ENCODE measurements at regions not wholly inside any gene's neighbourhood (a gene's known extent, or its start where the extent isn't known, plus 50 kb on each side); places are given as distances from the start of the nearest gene placed in this dataset.

DNA sequence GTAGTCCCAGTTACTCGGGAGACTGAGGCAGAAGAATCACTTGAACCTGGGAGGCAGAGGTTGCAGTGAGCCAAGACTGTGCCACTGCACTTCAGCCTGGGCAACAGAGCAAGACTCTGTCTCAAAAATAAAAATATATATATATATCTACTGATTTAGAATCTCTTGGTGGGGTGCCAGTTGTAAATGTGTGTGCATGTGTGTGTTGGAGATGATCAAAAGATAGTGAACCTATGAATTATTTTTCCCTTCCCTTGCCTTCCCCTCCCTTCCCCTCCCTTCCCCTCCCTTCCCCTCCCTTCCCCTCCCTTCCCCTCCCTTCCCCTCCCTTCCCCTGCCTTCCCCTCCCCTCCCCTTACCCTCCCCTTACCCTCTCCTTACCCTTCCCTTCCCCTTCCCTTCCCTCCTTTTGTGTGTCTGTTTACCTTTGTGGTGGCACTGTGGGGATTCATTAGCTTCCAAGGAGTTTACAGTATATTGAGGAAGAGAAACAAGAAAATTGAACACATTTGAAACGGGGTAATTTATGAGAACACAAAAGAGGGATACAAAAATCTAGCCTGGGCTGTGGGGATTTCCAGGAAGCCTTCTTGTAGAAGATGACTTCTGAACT, 281.5 kb upstream of the DPPA4 start:
- WGBS (ENCODE audit: insufficient coverage), result 67% methylated on average over 1 of the region's 2 CpGs
- H3K27me3 ChIP-seq (replicated peaks in 2 of 5; ENCODE audit: control insufficient read depth in 4 of 5, insufficient read depth in 5 of 5, low read length in 4 of 5), result no peaks in the 10 kb centered on the region

DNA sequence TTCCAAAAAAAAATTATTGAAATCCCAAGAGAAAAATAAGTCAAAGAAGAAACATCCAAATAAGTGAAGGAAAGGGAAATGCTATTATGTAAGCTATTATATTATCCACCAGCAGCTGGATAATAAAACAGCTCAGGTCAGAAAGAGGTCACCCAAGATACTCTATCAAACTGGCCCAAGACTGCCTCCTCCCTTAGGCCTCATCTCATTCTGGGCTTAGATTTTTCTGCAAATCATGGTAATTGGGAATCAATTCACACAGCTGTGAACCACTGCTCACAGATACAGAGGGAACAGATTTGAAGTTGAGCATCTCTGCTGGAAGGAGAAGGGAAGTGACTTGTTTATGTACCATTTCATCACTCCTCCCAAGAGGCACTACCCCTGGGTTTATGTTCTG, 294.6 kb upstream of the DPPA4 start:
- Histone ChIP-seq H3K27me3 (replicated peaks in 2 of 5; ENCODE audit: control insufficient read depth in 4 of 5, insufficient read depth in 5 of 5, low read length in 4 of 5) (no peaks in the 10 kb centered on the region), H3K4me3 (ENCODE audit: control insufficient read depth in 1 of 7, extremely low read depth in 1 of 7, insufficient read depth in 4 of 7, low read depth in 2 of 7, low read length in 6 of 7) (no peak overlapping the region), H3K27ac (ENCODE audit: insufficient read depth in 1 of 2, low read depth in 1 of 2, low read length in 2 of 2, poor library complexity in 1 of 2, severe bottlenecking in 2 of 2) (no peak overlapping the region), H3K4me1 (ENCODE audit: control extremely low read depth in 1 of 4, control insufficient read depth in 4 of 4, insufficient read depth in 4 of 4, low read length in 3 of 4) (no peaks in the 10 kb centered on the region), H3K9me3 (ENCODE audit: control extremely low read depth in 1 of 5, control insufficient read depth in 4 of 5, insufficient read depth in 2 of 5, low read depth in 1 of 5, low read length in 4 of 5) (no peaks in the 10 kb centered on the region), H3K36me3 (ENCODE audit: control insufficient read depth in 4 of 4, insufficient read depth in 4 of 4, low read length in 3 of 4) (no peaks in the 10 kb centered on the region)
- ChIA-PET CTCF (no interaction called here), POLR2A (no interaction called here)
- no peak for DNase-seq

More for the DNA sequence above, 281.5 kb upstream of the DPPA4 start:
- DNase-seq, result no peak
- ChIA-PET POLR2A (no interaction called here), CTCF (no interaction called here)
- Histone ChIP-seq H3K27ac (ENCODE audit: insufficient read depth in 1 of 2, low read depth in 1 of 2, low read length in 2 of 2, poor library complexity in 1 of 2, severe bottlenecking in 2 of 2) (no peak overlapping the region), H3K36me3 (ENCODE audit: control insufficient read depth in 4 of 4, insufficient read depth in 4 of 4, low read length in 3 of 4) (no peaks in the 10 kb centered on the region), H3K9me3 (ENCODE audit: control extremely low read depth in 1 of 5, control insufficient read depth in 4 of 5, insufficient read depth in 2 of 5, low read depth in 1 of 5, low read length in 4 of 5) (no peaks in the 10 kb centered on the region), H3K4me1 (ENCODE audit: control extremely low read depth in 1 of 4, control insufficient read depth in 4 of 4, insufficient read depth in 4 of 4, low read length in 3 of 4) (no peaks in the 10 kb centered on the region), H3K4me3 (ENCODE audit: control insufficient read depth in 1 of 7, extremely low read depth in 1 of 7, insufficient read depth in 4 of 7, low read depth in 2 of 7, low read length in 6 of 7) (no peak overlapping the region)

DNA sequence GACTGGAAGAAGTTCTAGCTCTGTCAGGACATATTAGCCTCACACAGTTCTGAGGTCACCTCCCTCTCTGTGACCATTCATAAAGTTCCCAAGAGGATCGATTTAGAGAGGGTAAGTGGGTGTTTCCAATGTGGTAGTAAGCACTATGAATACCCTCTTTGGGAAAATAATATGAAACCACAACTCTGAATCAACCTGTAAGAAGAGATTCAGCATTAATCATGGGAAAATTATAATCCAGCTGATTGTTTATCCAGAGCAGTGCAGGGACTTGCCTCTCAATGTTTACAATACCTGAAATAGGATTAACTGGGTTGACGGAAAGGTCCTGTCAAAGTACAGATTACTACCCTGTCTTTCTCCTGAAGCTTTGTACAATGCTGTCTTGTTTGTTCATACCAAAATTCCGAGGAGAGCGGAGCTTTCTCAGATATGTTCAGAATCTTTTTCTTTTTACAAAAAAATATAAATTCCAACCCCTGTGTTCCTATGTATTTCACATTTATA, 302.9 kb upstream of the DPPA4 start:
- 100% methylated on average over 1 of the region's 4 CpGs for WGBS (ENCODE audit: insufficient coverage)
- POLR2A ChIA-PET, result no interaction called here
- no peak overlapping the region for H3K27ac ChIP-seq (ENCODE audit: insufficient read depth in 1 of 2, low read depth in 1 of 2, low read length in 2 of 2, poor library complexity in 1 of 2, severe bottlenecking in 2 of 2)

DNA sequence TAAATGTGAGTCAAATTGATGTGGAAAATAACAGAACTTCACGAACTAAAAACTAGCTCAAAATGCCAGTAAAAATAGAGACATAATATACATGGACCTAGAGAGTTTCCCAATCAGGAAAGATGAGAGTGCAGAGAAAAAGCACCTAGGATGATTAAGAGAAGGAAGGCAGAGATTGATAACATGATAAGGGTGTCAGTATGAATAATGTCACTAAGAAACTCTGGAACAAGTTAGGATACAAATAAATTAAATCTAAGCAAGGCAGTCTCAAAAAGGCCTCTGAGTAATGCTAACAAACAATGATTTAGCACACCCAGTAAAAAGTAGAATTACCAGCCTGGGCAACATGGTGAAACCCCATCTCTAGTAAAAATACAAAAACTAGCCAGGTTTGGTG, 304.7 kb upstream of the DPPA4 start:
- no peaks in the 10 kb centered on the region for H3K27me3 ChIP-seq (replicated peaks in 2 of 5; ENCODE audit: control insufficient read depth in 4 of 5, insufficient read depth in 5 of 5, low read length in 4 of 5)
- peaks cover 0 to under 1% (median 0%) of the 10 kb centered on the region in 5 experiments for H3K9me3 ChIP-seq (ENCODE audit: control extremely low read depth in 1 of 5, control insufficient read depth in 4 of 5, insufficient read depth in 2 of 5, low read depth in 1 of 5, low read length in 4 of 5)
- no CpG with 5 or more reads among the region's 1 CpG for WGBS (ENCODE audit: insufficient coverage)
- POLR2A ChIA-PET, result no interaction called here
- H3K4me3 ChIP-seq (ENCODE audit: control insufficient read depth in 1 of 7, extremely low read depth in 1 of 7, insufficient read depth in 4 of 7, low read depth in 2 of 7, low read length in 6 of 7), result no peak overlapping the region
- CTCF ChIA-PET, result no interaction called here
- H3K27ac ChIP-seq (ENCODE audit: insufficient read depth in 1 of 2, low read depth in 1 of 2, low read length in 2 of 2, poor library complexity in 1 of 2, severe bottlenecking in 2 of 2), result no peak overlapping the region
- no peaks in the 10 kb centered on the region for H3K4me1 ChIP-seq (ENCODE audit: control extremely low read depth in 1 of 4, control insufficient read depth in 4 of 4, insufficient read depth in 4 of 4, low read length in 3 of 4)
- no peaks in the 10 kb centered on the region for H3K36me3 ChIP-seq (ENCODE audit: control insufficient read depth in 4 of 4, insufficient read depth in 4 of 4, low read length in 3 of 4)
- no peak for DNase-seq

More for the DNA sequence above, 302.9 kb upstream of the DPPA4 start:
- Histone ChIP-seq H3K36me3 (ENCODE audit: control insufficient read depth in 4 of 4, insufficient read depth in 4 of 4, low read length in 3 of 4) (no peaks in the 10 kb centered on the region), H3K27me3 (replicated peaks in 2 of 5; ENCODE audit: control insufficient read depth in 4 of 5, insufficient read depth in 5 of 5, low read length in 4 of 5) (no peaks in the 10 kb centered on the region), H3K9me3 (ENCODE audit: control extremely low read depth in 1 of 5, control insufficient read depth in 4 of 5, insufficient read depth in 2 of 5, low read depth in 1 of 5, low read length in 4 of 5) (peaks cover 0 to 1% (median 0%) of the 10 kb centered on the region in 5 experiments), H3K4me1 (ENCODE audit: control extremely low read depth in 1 of 4, control insufficient read depth in 4 of 4, insufficient read depth in 4 of 4, low read length in 3 of 4) (no peaks in the 10 kb centered on the region), H3K4me3 (ENCODE audit: control insufficient read depth in 1 of 7, extremely low read depth in 1 of 7, insufficient read depth in 4 of 7, low read depth in 2 of 7, low read length in 6 of 7) (no peak overlapping the region)
- no peak for DNase-seq
- CTCF ChIA-PET, result interaction anchor here (0.6 kb wide), 1 partner anchor 237 kb away, joined by 3 read pairs; no protein-coding TSS in a partner anchor

DNA sequence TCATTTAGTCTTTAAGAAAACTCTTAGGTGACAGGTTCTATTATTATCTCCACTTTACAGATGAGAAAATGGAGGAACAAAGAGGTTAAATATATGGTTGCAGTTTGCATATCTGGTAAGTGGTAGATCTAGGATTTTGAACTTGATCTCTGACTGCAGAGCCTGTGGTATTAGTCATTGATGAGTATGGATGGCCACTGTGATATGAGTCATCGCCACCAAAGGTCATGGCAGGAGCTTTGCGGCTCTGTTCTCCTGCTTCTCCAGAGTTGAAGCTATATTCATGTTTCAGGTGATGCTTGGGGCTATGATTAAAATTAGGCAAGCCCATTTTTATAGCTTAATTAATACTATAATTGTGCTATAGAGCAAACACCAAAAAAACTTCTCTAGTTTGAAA, 306.2 kb upstream of the DPPA4 start:
- H3K9me3 ChIP-seq (ENCODE audit: control extremely low read depth in 1 of 5, control insufficient read depth in 4 of 5, insufficient read depth in 2 of 5, low read depth in 1 of 5, low read length in 4 of 5), result no peaks in the 10 kb centered on the region
- CTCF ChIA-PET, result no interaction called here
- no peak overlapping the region for H3K4me3 ChIP-seq (ENCODE audit: control insufficient read depth in 1 of 7, extremely low read depth in 1 of 7, insufficient read depth in 4 of 7, low read depth in 2 of 7, low read length in 6 of 7)
- H3K27me3 ChIP-seq (replicated peaks in 2 of 5; ENCODE audit: control insufficient read depth in 4 of 5, insufficient read depth in 5 of 5, low read length in 4 of 5), result no peaks in the 10 kb centered on the region
- POLR2A ChIA-PET, result no interaction called here
- no peaks in the 10 kb centered on the region for H3K36me3 ChIP-seq (ENCODE audit: control insufficient read depth in 4 of 4, insufficient read depth in 4 of 4, low read length in 3 of 4)
- H3K4me1 ChIP-seq (ENCODE audit: control extremely low read depth in 1 of 4, control insufficient read depth in 4 of 4, insufficient read depth in 4 of 4, low read length in 3 of 4), result no peaks in the 10 kb centered on the region
- H3K27ac ChIP-seq (ENCODE audit: insufficient read depth in 1 of 2, low read depth in 1 of 2, low read length in 2 of 2, poor library complexity in 1 of 2, severe bottlenecking in 2 of 2), result no peak overlapping the region
- no peak for DNase-seq
- WGBS (ENCODE audit: insufficient coverage), result 100% methylated on average over 1 of the region's 2 CpGs

GRCh38 chr3:109644332-109644731, 307.0 kb upstream of the DPPA4 start:
- Histone ChIP-seq H3K9me3 (ENCODE audit: control extremely low read depth in 1 of 5, control insufficient read depth in 4 of 5, insufficient read depth in 2 of 5, low read depth in 1 of 5, low read length in 4 of 5) (no peaks in the 10 kb centered on the region), H3K4me1 (ENCODE audit: control extremely low read depth in 1 of 4, control insufficient read depth in 4 of 4, insufficient read depth in 4 of 4, low read length in 3 of 4) (no peaks in the 10 kb centered on the region), H3K27ac (ENCODE audit: insufficient read depth in 1 of 2, low read depth in 1 of 2, low read length in 2 of 2, poor library complexity in 1 of 2, severe bottlenecking in 2 of 2) (no peak overlapping the region), H3K4me3 (ENCODE audit: control insufficient read depth in 1 of 7, extremely low read depth in 1 of 7, insufficient read depth in 4 of 7, low read depth in 2 of 7, low read length in 6 of 7) (no peak overlapping the region), H3K36me3 (ENCODE audit: control insufficient read depth in 4 of 4, insufficient read depth in 4 of 4, low read length in 3 of 4) (no peaks in the 10 kb centered on the region), H3K27me3 (replicated peaks in 2 of 5; ENCODE audit: control insufficient read depth in 4 of 5, insufficient read depth in 5 of 5, low read length in 4 of 5) (no peaks in the 10 kb centered on the region)
- 100% methylated on average over 1 of the region's 2 CpGs for WGBS (ENCODE audit: insufficient coverage)
- no peak for DNase-seq
- ChIA-PET POLR2A (no interaction called here), CTCF (no interaction called here)

- WGBS (ENCODE audit: insufficient coverage), result 17% methylated on average over 1 of the region's 3 CpGs
- Histone ChIP-seq H3K9me3 (ENCODE audit: control extremely low read depth in 1 of 5, control insufficient read depth in 4 of 5, insufficient read depth in 2 of 5, low read depth in 1 of 5, low read length in 4 of 5) (no peaks in the 10 kb centered on the region), H3K27ac (ENCODE audit: insufficient read depth in 1 of 2, low read depth in 1 of 2, low read length in 2 of 2, poor library complexity in 1 of 2, severe bottlenecking in 2 of 2) (no peak overlapping the region), H3K4me3 (ENCODE audit: control insufficient read depth in 1 of 7, extremely low read depth in 1 of 7, insufficient read depth in 4 of 7, low read depth in 2 of 7, low read length in 6 of 7) (no peak overlapping the region), H3K4me1 (ENCODE audit: control extremely low read depth in 1 of 4, control insufficient read depth in 4 of 4, insufficient read depth in 4 of 4, low read length in 3 of 4) (no peaks in the 10 kb centered on the region), H3K27me3 (replicated peaks in 2 of 5; ENCODE audit: control insufficient read depth in 4 of 5, insufficient read depth in 5 of 5, low read length in 4 of 5) (no peaks in the 10 kb centered on the region), H3K36me3 (ENCODE audit: control insufficient read depth in 4 of 4, insufficient read depth in 4 of 4, low read length in 3 of 4) (no peaks in the 10 kb centered on the region)
- DNase-seq, result no peak
- ChIA-PET CTCF (no interaction called here), POLR2A (no interaction called here)
These were observed 307.4 kb upstream of the DPPA4 start for GRCh38 chr3:109644746-109645145.

Measured in common myeloid progenitor, CD34-positive (primary cell).